Endometrial microvascular endothelial cells (primary cell): ENCODE measurements at regions not wholly inside any gene's neighbourhood (a gene's known extent, or its start where the extent isn't known, plus 50 kb on each side); places are given as distances from the start of the nearest gene placed in this dataset.

Source experiments
- in situ Hi-C: cut with HindIII; loops from 2 replicates; pipeline ENCODE4 v1.10.0; 2017; ENCODE audit warnings: low sequenced_read_pairs, low pct_unique_long_range_greater_than_20kb; ENCODE audit errors: inconsistent ontology term

- in situ Hi-C loops, result no loop called here
These were observed 50.3 kb downstream of the NAV1 start for GRCh38 chr1:201589186-201589585.

GRCh38 chr1:201590474-201590873 lies 51.5 kb downstream of the NAV1 start:
- in situ Hi-C loops, result no loop called here

- in situ Hi-C loops, result no loop called here
These were observed 52.4 kb downstream of the NAV1 start for GRCh38 chr1:201591348-201591747.

- in situ Hi-C loops, result no loop called here
These were observed 53.1 kb downstream of the NAV1 start for GRCh38 chr1:201591981-201592380.

- in situ Hi-C loops, result no loop called here
These were observed 54.4 kb downstream of the NAV1 start for GRCh38 chr1:201593200-201593921.

GRCh38 chr1:201594575-201595245 lies 55.8 kb downstream of the NAV1 start:
- in situ Hi-C loops, result no loop called here

GRCh38 chr1:201595381-201595780 lies 56.5 kb downstream of the NAV1 start:
- in situ Hi-C loops, result no loop called here

- in situ Hi-C loops, result no loop called here
These were observed 57.4 kb downstream of the NAV1 start for GRCh38 chr1:201596101-201596868.

GRCh38 chr1:201597551-201598230 lies 58.8 kb downstream of the NAV1 start:
- in situ Hi-C loops, result no loop called here

- in situ Hi-C loops, result no loop called here
These were observed 59.5 kb downstream of the NAV1 start for GRCh38 chr1:201598396-201598795.

GRCh38 chr1:201598973-201599372 lies 60.0 kb downstream of the NAV1 start:
- in situ Hi-C loops, result no loop called here

GRCh38 chr1:201599548-201599947 lies 60.6 kb downstream of the NAV1 start:
- in situ Hi-C loops, result no loop called here

GRCh38 chr1:201602413-201603265 lies 63.7 kb downstream of the NAV1 start:
- in situ Hi-C loops, result no loop called here

- in situ Hi-C loops, result no loop called here
These were observed 64.8 kb downstream of the NAV1 start for GRCh38 chr1:201603613-201604232.

GRCh38 chr1:201605385-201606010 lies 66.6 kb downstream of the NAV1 start:
- in situ Hi-C loops, result no loop called here

GRCh38 chr1:201606096-201606495 lies 67.2 kb downstream of the NAV1 start:
- in situ Hi-C loops, result no loop called here

- in situ Hi-C loops, result no loop called here
These were observed 67.7 kb downstream of the NAV1 start for GRCh38 chr1:201606623-201607022.
